ENCODE measurements at regions not wholly inside any gene's neighbourhood (a gene's known extent, or its start where the extent isn't known, plus 50 kb on each side); places are given as distances from the start of the nearest gene placed in this dataset.
"Not testable (repeated sequence)": the region's sequence is repeated elsewhere in the genome, so short reads cannot be mapped to it uniquely, and the experiment has no call there.

DNA sequence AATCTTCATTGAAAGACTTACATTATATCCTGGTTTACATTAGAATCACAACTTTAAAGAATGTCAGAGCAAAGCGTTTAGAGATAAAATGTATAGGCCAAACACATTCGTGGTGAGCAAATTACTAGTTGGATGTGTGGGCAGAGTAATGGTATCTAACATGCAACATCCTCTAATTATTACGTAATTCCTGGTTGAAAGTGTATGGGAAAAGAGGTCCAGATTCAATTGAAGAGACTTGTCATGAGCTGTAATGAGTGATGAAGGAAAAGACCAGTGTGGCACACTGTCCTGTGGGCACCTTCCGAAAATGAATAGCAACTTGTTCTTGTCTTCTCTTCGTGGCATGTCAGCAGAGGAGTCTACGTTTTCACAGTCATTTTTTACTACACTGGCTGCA, 192.8 kb downstream of the LRIG3 start:
- no peak for DNase-seq (ENCODE audit: low spot score)

DNA sequence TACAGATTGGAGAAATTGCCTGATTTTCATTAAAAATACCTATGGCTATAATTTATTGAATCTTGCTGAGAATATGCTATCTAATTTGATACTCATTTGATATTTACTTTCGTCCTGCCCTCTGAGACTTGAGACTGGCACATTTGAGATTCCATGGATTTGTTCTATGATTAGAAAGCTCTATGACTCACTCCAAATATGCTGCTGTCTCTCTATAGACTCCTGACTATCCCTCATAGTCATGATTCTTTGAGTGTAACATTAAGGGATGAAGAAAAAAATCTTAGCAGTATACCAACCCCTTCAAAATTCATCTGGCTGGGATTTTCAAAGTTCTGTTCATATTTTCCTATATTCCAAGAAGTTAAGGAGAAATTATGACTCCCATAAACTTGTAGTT, 191.9 kb downstream of the LRIG3 start:
- peak; percentile 25 for DNase-seq (ENCODE audit: low spot score)

DNA sequence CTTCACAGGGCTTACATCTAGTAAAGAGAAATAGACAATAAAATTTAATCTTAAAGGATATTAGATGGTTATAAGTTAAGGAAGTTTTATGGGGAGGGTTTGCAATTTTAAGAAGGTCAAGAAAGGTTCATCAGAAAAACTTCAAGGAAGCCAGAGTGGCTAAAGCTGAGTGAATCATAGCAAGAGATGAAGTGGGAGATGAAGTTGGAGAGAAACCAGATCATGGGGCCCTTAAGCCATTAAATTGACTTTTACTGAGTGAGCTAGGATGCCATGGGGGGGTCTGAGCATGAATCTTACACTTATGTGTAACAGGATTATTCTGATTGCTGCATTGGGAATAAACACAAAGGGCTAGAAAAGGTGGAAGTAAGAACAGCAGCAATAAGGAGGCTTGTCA, 189.2 kb downstream of the LRIG3 start:
- no peak for DNase-seq (ENCODE audit: low spot score)

DNA sequence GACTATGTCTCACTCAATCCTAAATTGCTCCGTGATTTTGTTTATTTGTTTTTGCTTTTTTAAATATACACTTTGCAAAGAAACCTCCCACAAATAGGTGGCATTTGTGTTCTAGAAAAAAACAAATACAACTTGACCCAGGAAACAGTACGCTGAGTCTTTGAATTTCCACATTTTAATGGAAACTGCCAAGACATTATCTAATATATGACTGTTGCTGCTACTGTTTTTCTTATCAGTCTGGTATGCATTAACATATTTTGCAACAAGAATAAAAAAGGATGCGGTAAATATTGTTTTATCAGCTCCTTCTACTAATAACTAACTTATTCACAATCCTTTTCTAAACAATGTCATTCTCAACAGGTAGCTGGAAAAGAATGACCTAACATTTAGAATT, 187.4 kb downstream of the LRIG3 start:
- no peak for DNase-seq (ENCODE audit: low spot score)

DNA sequence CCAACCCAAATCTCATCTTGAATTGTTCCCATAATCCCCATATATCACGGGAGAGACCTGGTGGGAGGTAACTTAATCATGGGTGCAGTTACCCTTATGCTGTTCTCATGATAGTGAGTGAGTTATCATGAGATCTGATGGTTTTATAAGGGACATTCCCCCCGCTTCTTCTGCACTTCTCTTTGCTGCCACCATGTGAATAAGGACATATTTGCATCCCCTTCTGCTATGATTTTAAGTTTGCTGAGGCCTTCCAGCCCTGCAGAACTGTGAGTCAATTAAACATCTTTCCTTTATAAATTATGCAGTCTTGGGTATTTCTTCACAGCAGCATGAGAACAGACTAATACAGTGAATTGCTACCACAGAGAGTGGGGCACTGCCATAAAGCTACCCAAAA, 179.1 kb downstream of the LRIG3 start:
- DNase-seq (ENCODE audit: low spot score): no peak

DNA sequence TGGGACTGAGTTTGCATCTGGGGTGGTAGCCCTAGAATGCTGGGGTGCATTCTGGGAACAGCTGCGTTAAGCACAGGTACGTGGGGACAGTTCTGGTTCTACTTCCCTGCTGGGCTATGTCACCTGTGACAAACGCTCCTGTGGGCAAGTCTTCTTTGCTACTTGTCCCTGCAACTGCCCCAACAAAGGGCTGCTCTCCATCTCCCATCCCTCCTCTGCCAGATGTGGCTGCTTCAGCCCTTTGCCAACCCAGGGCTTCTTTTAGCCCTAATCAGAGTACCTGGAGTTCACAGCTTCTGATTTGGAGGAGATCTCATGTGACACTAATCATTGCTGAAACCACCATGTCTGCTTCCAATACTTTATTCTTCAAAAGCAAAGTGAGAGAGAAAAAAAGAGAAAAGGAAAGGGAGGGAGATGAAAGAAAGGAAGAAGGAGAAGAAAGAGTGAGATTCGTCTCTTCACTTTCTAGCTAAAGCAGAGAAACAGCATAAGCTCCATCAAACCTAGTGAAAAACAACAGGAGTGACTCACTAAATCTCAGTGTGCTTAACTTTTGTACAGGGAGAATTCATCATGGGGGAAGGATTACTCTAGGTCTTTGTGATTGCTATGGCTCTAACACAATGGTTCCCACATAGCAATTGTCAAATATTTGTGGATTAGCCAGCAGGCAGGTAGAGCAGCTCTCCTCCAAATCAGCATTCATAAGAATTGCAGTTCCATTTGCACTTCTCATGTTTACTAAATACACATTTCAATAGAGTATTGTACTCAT, 174.8 kb downstream of the LRIG3 start:
- DNase-seq (ENCODE audit: low spot score): no peak

DNA sequence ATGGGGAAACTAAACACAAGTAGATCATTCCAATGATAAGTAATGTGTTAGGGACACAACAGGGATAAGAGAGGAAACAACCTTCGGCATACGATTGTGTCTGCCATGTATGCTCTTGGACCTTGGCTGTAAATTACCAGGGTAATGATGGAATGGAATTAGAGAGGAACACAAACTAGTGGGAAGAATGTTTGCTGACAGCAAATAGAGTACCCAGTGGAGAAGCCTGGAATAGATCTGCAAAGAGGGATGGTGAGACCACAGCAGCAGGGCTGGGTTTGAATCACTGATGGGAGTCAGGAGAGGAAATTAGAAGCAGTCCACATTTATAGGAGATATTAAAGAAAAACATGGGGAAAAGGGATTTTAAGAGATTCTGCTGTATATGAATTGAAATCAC, 172.8 kb downstream of the LRIG3 start:
- DNase-seq (ENCODE audit: low spot score): no peak

DNA sequence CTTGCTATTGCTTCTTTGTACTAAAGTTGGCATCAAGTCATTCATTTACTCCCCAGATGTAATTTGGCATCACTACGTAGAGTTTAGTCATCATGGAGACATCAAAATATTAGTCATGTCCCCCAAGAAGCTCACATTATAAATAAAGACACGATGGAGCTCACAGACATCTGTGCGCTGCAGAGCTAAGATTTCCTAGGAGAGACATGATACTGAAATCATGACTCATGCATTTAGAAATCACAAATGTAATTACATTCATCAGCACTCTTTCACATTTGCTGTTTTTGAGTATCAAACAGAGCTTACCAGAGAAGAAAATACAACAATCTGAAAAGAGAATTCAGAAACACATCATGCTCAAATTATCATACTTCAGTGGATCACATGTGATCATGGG, 169.8 kb downstream of the LRIG3 start:
- DNase-seq (ENCODE audit: low spot score): peak; percentile 76

DNA sequence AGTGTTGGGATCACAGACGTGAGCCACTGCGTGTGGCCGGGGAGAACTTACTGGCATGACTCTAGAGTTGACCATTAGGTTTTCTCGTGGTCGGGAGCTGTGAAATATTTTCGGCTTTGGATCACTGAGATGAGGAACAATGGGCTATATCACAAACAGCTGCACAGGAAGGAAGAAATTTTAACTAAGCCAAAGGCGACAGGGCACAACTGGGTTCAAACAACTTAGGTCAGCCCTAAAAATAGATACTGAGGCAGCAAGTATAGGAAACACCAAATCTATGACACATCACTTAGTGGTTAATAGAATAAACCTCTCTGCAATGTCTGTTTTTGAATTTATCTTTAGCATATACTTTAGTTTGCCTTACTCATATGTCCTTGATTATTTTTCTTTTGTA, 162.9 kb downstream of the LRIG3 start:
- DNase-seq (ENCODE audit: low spot score): peak; percentile 55

DNA sequence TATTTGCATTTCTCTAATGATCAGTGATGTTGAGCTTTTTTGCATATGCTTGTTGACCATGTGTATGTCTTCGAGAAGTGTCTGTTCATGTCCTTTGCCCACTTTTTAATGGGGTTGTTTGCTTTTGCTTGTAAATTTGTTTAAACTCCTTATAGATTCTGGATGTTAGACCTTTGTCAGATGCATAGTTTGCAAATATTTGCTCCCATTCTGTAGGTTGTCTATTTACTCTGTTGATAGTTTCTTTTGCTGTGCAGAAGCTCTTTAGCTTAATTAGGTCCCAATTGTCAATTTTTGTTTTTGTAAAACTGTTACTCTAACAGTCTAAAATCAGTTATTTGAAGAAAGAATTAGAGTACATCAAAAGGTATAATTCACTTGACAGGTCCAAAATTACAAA, 160.6 kb downstream of the LRIG3 start:
- not testable (repeated sequence) for DNase-seq (ENCODE audit: low spot score)

DNA sequence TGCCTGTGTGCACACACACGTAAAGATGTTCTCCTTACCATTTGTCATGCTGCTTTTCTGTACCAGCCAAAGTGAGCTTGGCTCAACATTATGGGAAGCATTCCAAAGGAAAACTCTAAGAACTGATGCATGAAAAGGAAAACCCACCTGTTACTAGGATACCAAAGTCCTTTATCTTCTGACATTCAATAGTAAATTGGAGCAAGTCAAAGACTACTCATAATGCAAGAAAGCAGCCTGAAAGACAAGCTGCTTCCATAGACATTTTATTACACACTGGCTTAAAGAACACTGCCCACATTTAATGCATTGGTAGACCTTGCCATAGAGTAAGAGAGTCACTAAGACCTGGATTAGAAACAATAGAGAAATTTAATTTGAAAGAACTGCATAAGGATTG, 159.0 kb downstream of the LRIG3 start:
- no peak for DNase-seq (ENCODE audit: low spot score)

DNA sequence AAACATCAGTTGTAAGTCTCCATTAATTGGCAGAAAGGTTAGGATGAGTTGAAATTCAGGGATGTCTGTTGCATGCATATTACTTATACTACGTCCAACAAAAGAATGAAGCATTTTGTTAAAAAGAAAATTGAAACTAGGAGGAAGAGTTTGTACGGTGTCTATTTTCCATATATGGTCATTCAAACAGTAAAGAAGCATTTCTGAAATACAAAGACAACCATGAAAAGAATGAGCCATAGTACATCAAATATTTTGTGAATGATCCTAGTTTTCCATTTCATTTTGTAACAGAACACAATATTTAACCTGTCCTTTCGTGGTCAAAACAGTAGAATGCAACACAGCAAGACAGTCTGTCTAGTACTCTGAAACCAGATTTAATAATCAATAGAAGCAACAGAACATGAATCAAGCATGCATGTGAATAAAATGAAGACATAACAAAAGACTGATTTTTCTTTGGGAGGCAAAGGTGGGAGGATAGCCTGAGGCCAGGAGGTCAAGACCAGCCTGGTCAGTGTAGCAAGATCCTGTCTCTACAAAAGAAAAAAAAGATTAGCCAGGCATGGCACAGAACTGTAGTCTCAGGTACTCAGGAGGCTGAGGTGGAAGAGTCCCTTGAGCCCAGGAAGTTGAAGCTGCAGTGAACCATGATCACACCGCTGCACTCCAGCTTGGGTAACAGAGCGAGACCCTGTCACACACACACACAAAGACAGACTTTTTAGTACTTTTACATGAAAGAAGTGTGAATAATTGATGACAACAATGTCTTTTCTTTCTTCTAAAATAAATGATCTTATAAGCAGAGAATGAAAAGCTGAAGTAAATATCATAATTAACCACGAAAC, 156.0 kb downstream of the LRIG3 start:
- DNase-seq (ENCODE audit: low spot score): no peak

DNA sequence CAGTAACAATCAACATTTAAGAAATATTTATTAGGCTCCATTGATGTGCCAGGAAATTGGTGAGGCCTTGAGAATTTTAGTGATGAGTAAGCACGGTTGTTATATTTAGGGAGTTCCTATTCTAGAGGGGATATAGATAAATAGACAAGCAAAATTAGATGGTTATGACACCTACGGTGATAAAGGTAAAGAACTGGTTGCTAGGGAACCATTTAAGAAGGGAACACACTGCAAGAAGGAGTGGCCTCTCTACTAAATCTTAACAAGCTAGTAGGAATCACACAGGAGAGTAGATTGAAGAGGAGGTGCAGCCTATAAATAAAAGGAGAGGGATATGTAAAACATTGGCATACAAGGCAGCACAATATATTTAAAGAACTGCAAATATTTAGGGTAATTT, 155.2 kb downstream of the LRIG3 start:
- DNase-seq (ENCODE audit: low spot score): no peak

DNA sequence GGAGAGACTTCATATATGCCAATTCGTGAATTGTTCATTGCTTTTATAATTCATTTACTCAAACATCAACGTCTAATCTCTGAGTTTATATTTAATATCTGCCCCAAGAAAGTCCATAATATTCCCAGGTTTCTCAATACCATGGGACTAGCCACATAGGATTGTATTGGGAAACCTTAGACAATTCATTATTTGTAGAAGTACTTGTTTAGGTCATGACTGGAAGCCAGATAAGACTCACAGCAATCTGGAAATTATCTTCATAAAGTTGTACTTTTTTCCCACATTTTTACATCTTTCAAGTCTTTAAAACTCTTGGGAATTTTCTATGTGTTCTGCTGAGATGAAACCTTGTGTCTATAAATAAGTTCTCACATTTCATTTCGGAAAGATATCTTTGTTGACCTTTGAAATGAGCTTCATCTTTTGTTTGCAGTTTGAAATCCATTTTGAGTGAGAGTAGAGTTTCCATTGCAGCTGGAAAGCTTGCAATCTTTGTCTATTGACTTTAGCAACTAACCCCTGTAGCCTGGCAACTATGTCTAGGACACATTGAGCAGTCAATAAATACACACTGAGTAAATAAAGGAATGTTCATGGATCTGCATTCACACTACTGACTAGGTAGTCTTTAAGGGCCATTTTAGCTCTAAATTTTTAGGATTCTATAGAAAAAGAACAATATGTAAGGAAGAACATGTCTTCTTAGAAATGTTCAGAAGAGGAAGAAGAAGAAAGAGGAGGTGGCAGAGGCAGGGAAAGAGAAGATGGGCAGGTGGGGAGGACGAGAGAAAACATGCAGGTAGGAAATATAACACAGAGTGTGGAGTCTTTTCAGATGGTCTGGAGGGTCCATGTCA, 154.4 kb downstream of the LRIG3 start:
- no peak for DNase-seq (ENCODE audit: low spot score)

DNA sequence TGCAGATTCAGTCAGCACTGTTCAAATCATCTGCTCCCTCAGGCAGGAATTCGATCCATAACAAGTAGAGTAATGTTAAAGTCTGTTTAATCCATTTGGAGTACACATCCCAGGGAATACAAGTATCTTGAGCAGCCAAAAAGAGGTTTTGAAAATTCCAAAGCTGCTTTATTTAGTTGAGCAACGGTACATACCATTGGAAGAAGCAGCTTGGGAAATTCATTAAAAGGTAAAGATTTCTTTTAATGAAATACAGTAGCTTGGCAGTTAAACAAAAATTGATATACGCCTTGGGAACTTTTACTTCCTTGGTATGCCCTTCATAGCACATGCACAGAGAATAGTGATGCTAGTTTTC, 153.8 kb downstream of the LRIG3 start:
- no peak for DNase-seq (ENCODE audit: low spot score)

DNA sequence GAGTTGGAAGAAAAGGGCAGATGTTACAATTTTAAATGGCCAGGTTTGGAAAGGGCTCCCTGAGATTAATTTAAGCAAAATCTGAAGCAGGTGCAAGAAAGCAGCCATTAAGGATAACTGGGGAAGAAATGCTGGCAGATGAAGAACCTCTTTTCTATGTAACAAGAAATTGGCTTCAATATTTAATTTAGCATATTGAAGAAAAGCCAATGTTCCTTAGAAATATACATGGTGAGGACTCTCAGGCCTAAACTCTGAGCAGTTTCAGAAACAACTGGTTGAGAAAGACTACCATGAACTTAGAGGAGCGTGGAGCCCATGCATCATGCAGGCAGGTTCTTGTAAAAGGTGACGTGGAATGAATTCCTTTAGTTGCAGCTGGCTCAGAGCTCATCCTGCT, 152.8 kb downstream of the LRIG3 start:
- no peak for DNase-seq (ENCODE audit: low spot score)

DNA sequence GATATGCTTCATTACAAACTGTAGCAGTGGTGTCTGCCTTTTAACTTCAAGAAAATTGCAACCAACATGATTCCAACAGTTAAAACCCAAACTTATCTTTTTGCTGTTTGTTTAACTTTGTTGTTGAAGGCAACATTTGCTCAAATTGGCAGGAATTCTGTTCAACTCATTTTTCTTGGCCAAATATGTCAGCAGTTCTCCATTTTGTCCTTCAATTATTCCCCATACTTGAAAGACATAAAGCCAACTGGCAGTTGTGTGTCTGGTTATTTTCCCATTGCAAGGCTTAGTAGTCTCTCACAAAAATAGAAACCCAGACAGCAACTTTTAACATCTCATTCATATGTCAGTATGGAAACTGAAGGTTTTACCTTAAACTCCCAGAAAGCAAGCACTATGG, 146.3 kb downstream of the LRIG3 start:
- DNase-seq (ENCODE audit: low spot score): no peak

DNA sequence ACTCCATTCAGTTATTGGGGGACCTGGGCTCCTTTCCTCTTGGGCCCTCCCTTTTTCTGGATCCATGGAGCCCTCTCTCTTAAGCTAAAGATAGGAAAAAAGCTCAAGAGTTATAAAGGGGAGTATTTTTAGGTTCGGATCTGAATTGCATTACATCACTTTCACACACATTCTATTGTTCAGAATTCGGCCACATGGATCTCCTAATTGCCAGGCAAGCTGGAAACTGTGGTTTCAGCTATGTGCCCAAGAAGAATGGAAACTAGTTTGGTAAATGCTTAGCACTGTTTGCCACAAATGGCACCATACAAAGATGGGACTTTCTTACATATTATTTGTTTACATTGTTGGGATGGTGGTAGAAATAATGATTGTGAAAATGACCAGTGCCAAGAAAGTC, 145.6 kb downstream of the LRIG3 start:
- no peak for DNase-seq (ENCODE audit: low spot score)

DNA sequence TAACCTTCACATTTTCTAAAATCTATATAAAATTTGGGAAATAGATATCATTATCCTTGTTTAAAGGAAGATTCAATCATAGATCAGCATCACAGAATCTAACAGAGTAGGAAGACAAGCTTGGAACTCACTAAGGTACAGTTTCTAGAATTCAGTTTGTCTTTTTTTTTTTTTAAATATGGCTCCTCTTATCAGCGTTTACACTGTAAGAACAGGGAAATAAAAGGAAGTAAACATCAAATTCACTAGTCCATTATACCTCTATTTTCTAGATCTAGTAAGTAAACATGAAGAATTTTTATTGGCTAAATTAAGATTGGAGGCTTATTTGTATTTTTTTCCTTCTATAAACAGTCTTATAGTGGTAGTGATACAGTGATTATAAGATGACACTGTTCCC, 144.9 kb downstream of the LRIG3 start:
- no peak for DNase-seq (ENCODE audit: low spot score)

DNA sequence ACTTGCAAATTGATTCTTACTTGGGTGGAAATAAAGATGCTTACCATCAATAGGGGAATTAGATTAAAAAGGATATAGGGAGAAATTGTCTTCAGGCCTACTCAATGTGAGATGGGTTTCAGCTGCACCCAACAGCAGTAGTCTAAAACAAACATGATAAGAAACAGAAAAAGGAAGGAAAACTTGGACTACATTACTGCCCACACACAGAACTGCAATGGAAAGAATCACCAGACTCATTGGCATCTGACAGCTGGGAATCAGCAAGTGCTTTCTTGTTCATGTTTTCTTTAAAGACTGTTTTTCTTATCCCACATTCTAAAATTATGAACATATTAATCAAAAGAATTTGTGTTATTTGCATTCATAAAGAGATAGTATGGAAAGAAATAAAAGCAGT, 144.2 kb downstream of the LRIG3 start:
- no peak for DNase-seq (ENCODE audit: low spot score)

DNA sequence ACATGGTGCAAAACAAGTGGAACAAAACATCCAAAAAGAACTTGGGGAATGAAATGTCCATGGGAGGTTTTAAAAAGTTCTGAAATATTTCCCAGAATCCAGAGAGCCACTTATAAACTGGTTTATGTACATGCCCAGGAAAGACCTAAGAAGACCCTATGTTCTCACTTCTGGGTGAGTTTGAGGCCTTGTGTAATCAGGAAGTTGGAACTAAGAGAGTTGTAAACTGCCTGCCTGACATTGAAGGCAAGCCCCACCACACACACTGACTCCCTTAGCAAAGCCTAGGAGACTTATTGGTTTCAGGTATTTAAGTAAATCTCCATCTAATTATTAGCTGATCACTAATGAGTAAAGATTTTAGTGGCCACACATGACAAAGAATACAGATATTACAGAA, 142.5 kb downstream of the LRIG3 start:
- no peak for DNase-seq (ENCODE audit: low spot score)

DNA sequence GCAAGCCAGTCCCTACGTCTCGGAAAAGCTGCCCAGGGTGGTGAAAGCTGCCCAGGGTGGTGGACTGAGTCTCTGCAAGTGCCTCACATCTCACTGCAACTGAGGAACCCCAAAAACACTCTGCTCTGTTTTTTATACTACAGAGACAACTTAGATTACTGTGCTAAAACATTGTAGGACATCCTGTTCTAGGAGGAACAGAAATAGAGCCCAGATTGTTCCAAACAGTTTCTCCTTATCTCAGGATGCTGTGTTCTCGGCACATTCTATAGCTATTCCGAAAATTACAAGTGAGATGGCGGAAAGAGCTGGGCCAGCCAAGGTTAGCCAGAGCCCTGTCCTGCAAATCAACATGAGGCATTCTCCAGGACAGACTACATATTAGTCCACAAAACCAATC, 138.7 kb downstream of the LRIG3 start:
- DNase-seq (ENCODE audit: low spot score): no peak

All from AG08395 (cell line).